Ovary (tissue), 3 donors: ENCODE measurements at regions not wholly inside any gene's neighbourhood (a gene's known extent, or its start where the extent isn't known, plus 50 kb on each side); places are given as distances from the start of the nearest gene placed in this dataset.

Source experiments
- CTCF ChIP-seq, 3 donors: fragments of 450-650 bp in 2 of 3; fragments of 200-600 bp in 1 of 3; IDR thresholded peaks; one replicate each; pipeline versions ENCODE4 v1.5.1 to v1.8.0; 2016 to 2022; ENCODE audit warnings: antibody characterized with exemption in 3 of 3, mild to moderate bottlenecking in 1 of 3
- POLR2A ChIP-seq: fragments of 450-650 bp; IDR thresholded peaks from one replicate; pipeline ENCODE4 v1.6.1; 2017; ENCODE audit warnings: antibody characterized with exemption, mild to moderate bottlenecking, moderate library complexity
- donor health status: DM: no; HTN: no; CAD: no.

- TF ChIP-seq CTCF (IDR thresholded peaks at IDR 0.05) (no peak), POLR2A (no peak)
Observed at GRCh38 chr5:112669328-112669963, 68.2 kb upstream of the APC start.
